ENCODE measurements at regions not wholly inside any gene's neighbourhood (a gene's known extent, or its start where the extent isn't known, plus 50 kb on each side); places are given as distances from the start of the nearest gene placed in this dataset.
"Not testable (repeated sequence)": the region's sequence is repeated elsewhere in the genome, so short reads cannot be mapped to it uniquely, and the experiment has no call there.

DNA sequence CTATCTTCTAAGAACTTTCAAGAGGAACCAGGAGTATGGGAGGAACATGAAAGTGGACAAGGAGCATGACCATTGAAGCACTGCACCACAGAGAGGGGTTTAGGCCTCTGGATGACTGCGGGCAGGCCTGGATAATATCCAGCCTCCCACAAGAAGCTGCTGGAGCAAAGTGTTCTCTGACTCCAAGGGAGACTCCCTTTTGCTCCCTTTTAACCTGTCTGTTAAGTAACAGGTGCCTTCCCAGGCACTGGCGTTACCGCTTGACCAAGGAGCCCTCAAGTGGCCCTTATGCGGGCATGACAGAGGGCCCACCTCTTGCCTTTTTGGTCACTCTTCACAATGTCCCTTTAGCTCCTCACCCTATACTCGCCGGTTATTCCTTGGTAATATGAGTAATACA is 666.2 kb downstream of the SLITRK6 start:
- intact Hi-C loops (cut with DNase I), result no loop called here
- TF ChIP-seq, protein P1, sequence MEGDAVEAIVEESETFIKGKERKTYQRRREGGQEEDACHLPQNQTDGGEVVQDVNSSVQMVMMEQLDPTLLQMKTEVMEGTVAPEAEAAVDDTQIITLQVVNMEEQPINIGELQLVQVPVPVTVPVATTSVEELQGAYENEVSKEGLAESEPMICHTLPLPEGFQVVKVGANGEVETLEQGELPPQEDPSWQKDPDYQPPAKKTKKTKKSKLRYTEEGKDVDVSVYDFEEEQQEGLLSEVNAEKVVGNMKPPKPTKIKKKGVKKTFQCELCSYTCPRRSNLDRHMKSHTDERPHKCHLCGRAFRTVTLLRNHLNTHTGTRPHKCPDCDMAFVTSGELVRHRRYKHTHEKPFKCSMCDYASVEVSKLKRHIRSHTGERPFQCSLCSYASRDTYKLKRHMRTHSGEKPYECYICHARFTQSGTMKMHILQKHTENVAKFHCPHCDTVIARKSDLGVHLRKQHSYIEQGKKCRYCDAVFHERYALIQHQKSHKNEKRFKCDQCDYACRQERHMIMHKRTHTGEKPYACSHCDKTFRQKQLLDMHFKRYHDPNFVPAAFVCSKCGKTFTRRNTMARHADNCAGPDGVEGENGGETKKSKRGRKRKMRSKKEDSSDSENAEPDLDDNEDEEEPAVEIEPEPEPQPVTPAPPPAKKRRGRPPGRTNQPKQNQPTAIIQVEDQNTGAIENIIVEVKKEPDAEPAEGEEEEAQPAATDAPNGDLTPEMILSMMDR (IDR thresholded peaks at IDR 0.05), result no peak
- no peaks in the 10 kb centered on the region for H3K27me3 ChIP-seq (ENCODE audit: insufficient read depth in 3 of 3, low read length in 2 of 3)
- no peak for DNase-seq
- no peak overlapping the region for H3K27ac ChIP-seq
- H3K4me3 ChIP-seq, result no peak overlapping the region
- WGBS, 3 donors, result 89 to 97% (median 97%) methylated on average over 6 of the region's 6 CpGs
- no peaks in the 10 kb centered on the region for H3K36me3 ChIP-seq (ENCODE audit: insufficient read depth in 1 of 2, low read depth in 1 of 2)
- no peaks in the 10 kb centered on the region for H3K4me1 ChIP-seq
- no peaks in the 10 kb centered on the region for H3K9me3 ChIP-seq
- no peak for ATAC-seq

DNA sequence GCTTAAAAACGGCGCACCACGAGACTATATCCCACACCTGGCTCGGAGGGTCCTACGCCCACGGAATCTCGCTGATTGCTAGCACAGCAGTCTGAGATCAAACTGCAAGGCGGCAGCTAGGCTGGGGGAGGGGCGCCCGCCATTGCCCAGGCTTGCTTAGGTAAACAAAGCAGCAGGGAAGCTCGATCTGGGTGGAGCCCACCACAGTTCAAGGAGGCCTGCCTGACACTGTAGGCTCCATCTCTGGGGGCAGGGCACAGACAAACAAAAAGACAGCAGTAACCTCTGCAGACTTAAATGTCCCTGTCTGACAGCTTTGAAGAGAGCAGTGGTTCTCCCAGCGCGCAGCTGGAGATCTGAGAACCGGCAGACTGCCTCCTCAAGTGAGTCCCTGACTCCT is 675.7 kb downstream of the SLITRK6 start:
- H3K4me3 ChIP-seq; H3K27me3 ChIP-seq (ENCODE audit: insufficient read depth in 3 of 3, low read length in 2 of 3); H3K36me3 ChIP-seq (ENCODE audit: insufficient read depth in 1 of 2, low read depth in 1 of 2); H3K9me3 ChIP-seq; H3K27ac ChIP-seq; intact Hi-C loops (cut with DNase I); DNase-seq; ATAC-seq; H3K4me1 ChIP-seq: not testable (repeated sequence)
- WGBS, 3 donors, result 75 to 88% (median 85%) methylated on average over 10 to 14 of the region's 14 CpGs

DNA sequence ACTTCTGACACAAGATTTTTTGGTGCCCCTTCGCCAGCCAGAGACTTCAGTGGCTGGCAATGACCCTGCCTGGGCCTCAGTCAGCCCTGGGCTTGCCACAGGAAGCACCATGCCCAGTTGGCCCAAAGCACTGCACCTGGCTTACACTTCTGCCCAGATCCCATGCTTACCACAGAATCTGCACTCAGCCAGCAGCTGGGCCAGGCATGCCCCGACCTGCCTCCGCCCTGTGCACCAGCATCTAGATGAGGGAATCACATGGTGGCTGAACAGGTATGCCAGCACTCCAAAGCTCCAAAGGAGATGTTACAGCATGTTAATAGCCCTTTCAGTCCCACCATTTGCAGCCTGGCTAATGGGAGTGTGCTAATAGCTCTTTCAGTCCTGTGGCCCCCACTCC is 690.9 kb downstream of the SLITRK6 start:
- Histone ChIP-seq H3K27ac (no peak overlapping the region), H3K4me3 (no peak overlapping the region), H3K36me3 (ENCODE audit: insufficient read depth in 1 of 2, low read depth in 1 of 2) (no peaks in the 10 kb centered on the region), H3K9me3 (no peaks in the 10 kb centered on the region), H3K4me1 (no peaks in the 10 kb centered on the region), H3K27me3 (ENCODE audit: insufficient read depth in 3 of 3, low read length in 2 of 3) (no peaks in the 10 kb centered on the region)
- intact Hi-C loops (cut with DNase I), result no loop called here
- no peak for ATAC-seq
- TF ChIP-seq, protein P1 (IDR thresholded peaks at IDR 0.05), result no peak
- 76 to 84% (median 80%) methylated on average over 3 of the region's 3 CpGs for WGBS, 3 donors
- no peak for DNase-seq

DNA sequence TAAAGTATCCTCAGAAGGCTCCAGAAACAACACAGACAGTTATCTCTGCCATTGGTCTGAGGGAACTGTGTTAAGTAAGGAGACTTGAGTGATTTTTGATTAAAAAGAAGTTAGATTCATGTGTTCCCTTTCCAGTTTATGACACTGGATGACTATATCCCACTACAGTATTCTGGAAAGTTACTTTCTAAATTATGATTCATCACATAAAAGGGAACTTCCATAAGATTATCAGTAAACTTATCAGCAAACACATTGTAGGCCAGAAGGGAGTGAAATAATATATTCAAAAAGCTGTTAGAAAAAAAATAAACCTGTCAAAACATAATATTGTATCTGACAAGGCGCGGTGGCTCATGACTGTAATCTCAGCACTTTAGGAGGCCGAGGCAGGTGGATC is 700.0 kb downstream of the SLITRK6 start:
- ATAC-seq, result no peak
- no peak overlapping the region for H3K27ac ChIP-seq
- intact Hi-C loops (cut with DNase I), result no loop called here

DNA sequence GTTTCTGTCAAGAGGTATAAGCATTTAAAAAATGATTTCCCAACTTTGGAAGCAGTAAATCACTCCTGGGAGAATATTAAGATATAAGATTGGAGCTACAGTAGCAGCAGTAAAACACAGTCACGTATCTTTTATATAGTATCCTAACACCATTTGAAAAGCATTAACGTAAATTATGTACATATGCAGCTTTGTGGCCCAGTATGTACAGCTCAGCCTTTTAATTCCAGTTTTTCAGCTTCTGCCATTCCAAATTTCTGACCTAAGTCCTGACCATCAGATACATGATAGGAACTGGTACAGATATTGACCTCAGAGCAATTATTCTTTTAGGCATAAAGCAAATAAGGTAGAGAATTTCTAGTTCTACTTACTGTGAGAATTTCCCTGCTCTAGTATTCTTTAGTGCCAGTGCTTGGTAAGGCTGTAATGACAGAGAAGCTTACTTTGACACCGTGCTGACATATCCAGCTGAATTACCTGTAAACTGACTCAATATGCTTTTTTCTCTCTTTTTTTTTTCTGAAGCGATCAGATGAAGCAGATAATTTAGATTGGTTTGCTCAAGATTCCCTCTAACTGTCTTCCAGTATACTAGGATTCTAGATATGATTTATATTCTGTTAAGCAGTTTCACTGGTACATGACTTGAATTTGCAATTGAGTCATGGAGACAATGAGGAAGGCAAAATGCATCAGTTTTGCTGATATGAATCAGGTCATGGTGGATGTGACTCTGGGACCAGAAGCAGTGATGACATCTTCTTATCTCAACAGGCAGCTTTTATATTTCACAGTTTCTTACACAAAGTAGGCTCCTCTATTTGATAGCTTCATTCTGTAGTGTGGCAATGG is 703.6 kb downstream of the SLITRK6 start:
- no peak for ATAC-seq
- Histone ChIP-seq H3K36me3 (ENCODE audit: insufficient read depth in 1 of 2, low read depth in 1 of 2) (no peaks in the 10 kb centered on the region), H3K9me3 (no peaks in the 10 kb centered on the region), H3K27me3 (ENCODE audit: insufficient read depth in 3 of 3, low read length in 2 of 3) (no peaks in the 10 kb centered on the region), H3K4me1 (no peaks in the 10 kb centered on the region), H3K4me3 (no peak overlapping the region), H3K27ac (no peak overlapping the region)
- 34 to 51% (median 40%) methylated on average over 4 of the region's 4 CpGs for WGBS, 3 donors
- TF ChIP-seq, protein P1 (IDR thresholded peaks at IDR 0.05), result no peak
- DNase-seq, result no peak
- intact Hi-C loops (cut with DNase I), result no loop called here

More for the DNA sequence above, 700.0 kb downstream of the SLITRK6 start:
- H3K4me1 ChIP-seq, result no peaks in the 10 kb centered on the region
- no peaks in the 10 kb centered on the region for H3K36me3 ChIP-seq (ENCODE audit: insufficient read depth in 1 of 2, low read depth in 1 of 2)
- H3K4me3 ChIP-seq, result no peak overlapping the region
- H3K27me3 ChIP-seq (ENCODE audit: insufficient read depth in 3 of 3, low read length in 2 of 3), result no peaks in the 10 kb centered on the region
- 91 to 97% (median 91%) methylated on average over 3 of the region's 3 CpGs for WGBS, 3 donors
- peaks cover 4% of the 10 kb centered on the region for H3K9me3 ChIP-seq
- TF ChIP-seq, protein P1 (IDR thresholded peaks at IDR 0.05), result no peak
- no peak for DNase-seq
